SK-N-SH treated with all-trans-retinoic acid at 6 μM for 48 hours (cell line): ENCODE measurements at regions not wholly inside any gene's neighbourhood (a gene's known extent, or its start where the extent isn't known, plus 50 kb on each side); places are given as distances from the start of the nearest gene placed in this dataset.

Experiments
- ATAC-seq: fragments of 200-7000 bp; cut with Tn5 transposase; 3 replicates; pipeline ENCODE4 v1.9.1; 2020; ENCODE audit warnings: mild to moderate bottlenecking, moderate library complexity
- ARNTL ChIP-seq: fragments of 450-650 bp; formaldehyde crosslinking; IDR thresholded peaks from 2 replicates; pipeline ENCODE4 v1.5.0; 2020; ENCODE audit warnings: low read depth, mild to moderate bottlenecking, moderate library complexity, borderline replicate concordance
- BACH2 ChIP-seq: fragments of 250-450 bp; sonication (Bioruptor Pico); IDR thresholded peaks from 2 replicates; pipeline ENCODE4 v1.9.0; 2021; ENCODE audit warnings: mild to moderate bottlenecking, borderline replicate concordance
- CSDC2 ChIP-seq: fragments of 250-450 bp; sonication (Bioruptor Pico); IDR thresholded peaks from 2 replicates; pipeline ENCODE4 v1.5.0; 2020; ENCODE audit warnings: mild to moderate bottlenecking, moderate library complexity
- ESRRG ChIP-seq: fragments of 250-450 bp; sonication (Bioruptor Pico); IDR thresholded peaks from 2 replicates; pipeline ENCODE4 v1.6.1; 2021; ENCODE audit warnings: mild to moderate bottlenecking
- GLIS3 ChIP-seq: fragments of 250-450 bp; sonication (Bioruptor Pico); IDR thresholded peaks from 2 replicates; pipeline ENCODE4 v1.5.0; 2020; ENCODE audit warnings: mild to moderate bottlenecking, moderate library complexity
- ISL1 ChIP-seq: fragments of 250-450 bp; sonication (Bioruptor Pico); IDR thresholded peaks from 2 replicates; pipeline ENCODE4 v2.1.2; 2022; ENCODE audit warnings: mild to moderate bottlenecking, moderate library complexity
- OSR1 ChIP-seq: fragments of 250-450 bp; sonication (Bioruptor Pico); IDR thresholded peaks from 2 replicates; pipeline ENCODE4 v1.8.0; 2022; ENCODE audit warnings: moderate library complexity, mild to moderate bottlenecking, inconsistent platforms
- PATZ1 ChIP-seq: fragments of 250-450 bp; sonication (Bioruptor Pico); IDR thresholded peaks from 2 replicates; pipeline ENCODE4 v1.8.0; 2020; ENCODE audit warnings: mild to moderate bottlenecking, moderate library complexity, borderline replicate concordance
- POU6F1 ChIP-seq: fragments of 250-450 bp; sonication (Bioruptor Pico); IDR thresholded peaks from 2 replicates; pipeline ENCODE4 v1.8.0; 2021; ENCODE audit warnings: low read depth, mild to moderate bottlenecking, moderate library complexity, borderline replicate concordance
- PPARA ChIP-seq: fragments of 250-450 bp; sonication (Bioruptor Pico); IDR thresholded peaks from 2 replicates; pipeline ENCODE4 v1.5.0; 2020; ENCODE audit warnings: mild to moderate bottlenecking, borderline replicate concordance
- SNAI2 ChIP-seq: fragments of 250-450 bp; sonication (Bioruptor Pico); IDR thresholded peaks from 2 replicates; pipeline ENCODE4 v1.5.0; 2020; ENCODE audit warnings: mild to moderate bottlenecking, moderate library complexity
- TCF4 ChIP-seq: fragments of 250-450 bp; sonication (Bioruptor Pico); IDR thresholded peaks from 2 replicates; pipeline ENCODE4 v1.8.0; 2021; ENCODE audit warnings: mild to moderate bottlenecking, moderate library complexity, borderline replicate concordance
- TOX ChIP-seq: fragments of 250-450 bp; sonication (Bioruptor Pico); IDR thresholded peaks from 2 replicates; pipeline ENCODE4 v1.8.0; 2021; ENCODE audit warnings: mild to moderate bottlenecking, moderate library complexity, borderline replicate concordance
- TSHZ2 ChIP-seq: fragments of 250-450 bp; sonication (Bioruptor Pico); IDR thresholded peaks from 2 replicates; pipeline ENCODE4 v1.5.0; 2020; ENCODE audit warnings: mild to moderate bottlenecking, moderate library complexity
- ZC3H10 ChIP-seq: fragments of 250-450 bp; sonication (Bioruptor Pico); IDR thresholded peaks from 2 replicates; pipeline ENCODE4 v1.5.1; 2021; ENCODE audit warnings: mild to moderate bottlenecking, moderate library complexity
- ZFP3 ChIP-seq: fragments of 250-450 bp; sonication (Bioruptor Pico); IDR thresholded peaks from 2 replicates; pipeline ENCODE4 v1.5.0; 2020; ENCODE audit warnings: mild to moderate bottlenecking, moderate library complexity
- ZFP30 ChIP-seq: fragments of 450-650 bp; formaldehyde crosslinking; IDR thresholded peaks from 2 replicates; pipeline ENCODE4 v1.5.0; 2022; ENCODE audit warnings: mild to moderate bottlenecking, moderate library complexity
- ZNF565 ChIP-seq: fragments of 450-650 bp; formaldehyde crosslinking; conservative IDR thresholded peaks from 2 replicates; pipeline ENCODE4 v1.5.0; 2020; ENCODE audit warnings: low read depth, mild to moderate bottlenecking, moderate library complexity
- ZNF70 ChIP-seq: fragments of 450-650 bp; formaldehyde crosslinking; IDR thresholded peaks from 2 replicates; pipeline ENCODE4 v1.5.0; 2020; ENCODE audit warnings: mild to moderate bottlenecking, moderate library complexity
- ZNF8 ChIP-seq: fragments of 450-650 bp; formaldehyde crosslinking; IDR thresholded peaks from 2 replicates; pipeline ENCODE4 v1.5.0; 2020; ENCODE audit warnings: mild to moderate bottlenecking, moderate library complexity

GRCh38 chr19:28793391-28794168 lies 419.4 kb downstream of the UQCRFS1 start (continued):
- TF ChIP-seq TSHZ2, result no peak
- no peak for TF ChIP-seq ZNF70
- TF ChIP-seq BACH2 (CRISPR knock-in tag), result no peak
- TF ChIP-seq ZFP3 (CRISPR knock-in tag), result no peak
- TF ChIP-seq GLIS3 (CRISPR knock-in tag), result no peak
- no peak for TF ChIP-seq TOX (CRISPR knock-in tag)
- no peak for TF ChIP-seq TCF4
- TF ChIP-seq ESRRG (CRISPR knock-in tag), result no peak
- no peak for TF ChIP-seq PPARA (CRISPR knock-in tag)
- TF ChIP-seq, all 23 proteins: peak for 0

- TF ChIP-seq ARNTL (CRISPR knock-in tag), result no peak
- no peak for TF ChIP-seq SNAI2 (CRISPR knock-in tag)
- TF ChIP-seq BACH2 (CRISPR knock-in tag), result no peak
- no peak for TF ChIP-seq ZC3H10
- no peak for TF ChIP-seq OSR1 (CRISPR knock-in tag)
- TF ChIP-seq ZFP3 (CRISPR knock-in tag), result no peak
- no peak for TF ChIP-seq TOX (CRISPR knock-in tag)
- no peak for TF ChIP-seq ZFP30 (CRISPR knock-in tag)
- TF ChIP-seq TSHZ2, result no peak
- TF ChIP-seq TCF4, result no peak
- TF ChIP-seq PATZ1 (CRISPR knock-in tag), result no peak
- no peak for TF ChIP-seq ZNF565 (CRISPR knock-in tag)
- no peak for ATAC-seq
Observed at GRCh38 chr19:28785971-28786370, 427.0 kb downstream of the UQCRFS1 start.

- ATAC-seq, result no peak
- TF ChIP-seq ISL1 (CRISPR knock-in tag), result no peak
- no peak for TF ChIP-seq TOX (CRISPR knock-in tag)
- no peak for TF ChIP-seq ZNF8 (CRISPR knock-in tag)
- TF ChIP-seq ZC3H10, result no peak
- no peak for TF ChIP-seq POU6F1 (CRISPR knock-in tag)
- TF ChIP-seq SNAI2 (CRISPR knock-in tag), result no peak
- TF ChIP-seq ZNF565 (CRISPR knock-in tag), result no peak
- no peak for TF ChIP-seq ESRRG (CRISPR knock-in tag)
- TF ChIP-seq ZFP30 (CRISPR knock-in tag), result no peak
- TF ChIP-seq ZFP3 (CRISPR knock-in tag), result no peak
- no peak for TF ChIP-seq CSDC2 (CRISPR knock-in tag)
- TF ChIP-seq PPARA (CRISPR knock-in tag), result no peak
- TF ChIP-seq OSR1 (CRISPR knock-in tag), result no peak
- TF ChIP-seq, all 23 proteins: peak for 0
Observed at GRCh38 chr19:28764066-28764465, 448.9 kb downstream of the UQCRFS1 start.
